GM21825 (cell line): ENCODE measurements at regions not wholly inside any gene's neighbourhood (a gene's known extent, or its start where the extent isn't known, plus 50 kb on each side); places are given as distances from the start of the nearest gene placed in this dataset.
"Not testable (repeated sequence)": the region's sequence is repeated elsewhere in the genome, so short reads cannot be mapped to it uniquely, and the experiment has no call there.

Source experiments
- ATAC-seq: cut with Tn5 transposase; IDR thresholded peaks from one replicate; pipeline ENCODE4 v1.9.1; 2021; ENCODE audit warnings: mild to moderate bottlenecking, moderate library complexity; ENCODE audit not compliant: unreplicated experiment

DNA sequence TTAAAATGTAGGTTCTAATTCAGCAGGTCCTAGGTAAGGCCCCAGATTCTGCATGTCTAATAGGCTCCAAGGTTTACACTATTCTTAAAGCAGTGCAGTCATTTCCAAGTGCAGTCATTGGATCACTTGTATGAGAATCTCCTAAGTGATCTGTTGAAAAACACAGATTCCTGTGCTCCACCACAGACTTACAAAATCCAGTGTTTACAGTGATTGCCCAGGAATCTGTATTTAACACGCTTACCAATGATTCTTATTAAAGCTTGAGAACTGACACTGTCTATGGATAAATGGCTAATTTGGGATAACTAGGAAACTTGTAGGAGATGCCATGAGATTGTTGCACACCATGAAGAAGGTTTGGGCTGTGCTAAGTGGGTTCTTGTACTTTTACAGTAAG, 104.6 kb upstream of the PLEKHG1 start:
- no peak for ATAC-seq

DNA sequence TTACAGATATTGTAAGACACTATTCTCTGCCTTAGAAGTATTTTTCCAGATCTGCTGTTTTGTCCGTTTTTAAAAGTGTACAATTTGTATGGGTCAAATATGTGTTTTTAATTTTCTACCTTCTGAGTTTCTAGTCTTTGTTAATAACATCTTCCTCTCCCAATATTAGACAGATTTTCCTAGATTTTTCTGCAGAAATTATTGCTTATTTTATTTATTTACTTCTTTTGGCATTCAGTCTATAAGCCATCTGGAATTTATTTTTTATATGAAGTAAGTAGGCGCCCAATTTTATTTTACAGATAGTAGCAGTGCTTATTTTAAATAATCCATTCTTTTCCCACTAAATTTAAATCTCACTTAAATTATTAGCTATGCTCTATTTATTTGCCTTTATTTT, 103.1 kb upstream of the PLEKHG1 start:
- ATAC-seq, result no peak

DNA sequence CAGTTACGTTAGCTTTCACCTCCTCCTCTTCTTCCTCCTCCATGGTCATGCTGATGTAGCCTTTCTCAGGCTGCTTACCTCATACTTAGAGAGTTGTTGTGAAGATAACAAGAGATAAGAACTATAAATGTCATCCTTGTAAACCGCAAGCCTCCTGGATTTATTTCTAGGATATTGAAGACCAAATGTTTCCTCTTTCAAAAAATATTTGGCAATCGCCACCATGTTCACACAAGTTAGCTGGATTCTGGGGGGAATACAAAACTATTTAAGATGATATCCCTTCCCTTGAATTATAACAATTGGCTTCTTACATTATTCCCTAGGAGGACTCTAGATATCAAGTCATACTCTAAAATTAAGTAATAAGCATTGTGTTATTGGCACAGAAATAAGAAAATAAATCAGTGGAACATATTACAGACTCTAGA, 99.8 kb upstream of the PLEKHG1 start:
- ATAC-seq, result no peak

DNA sequence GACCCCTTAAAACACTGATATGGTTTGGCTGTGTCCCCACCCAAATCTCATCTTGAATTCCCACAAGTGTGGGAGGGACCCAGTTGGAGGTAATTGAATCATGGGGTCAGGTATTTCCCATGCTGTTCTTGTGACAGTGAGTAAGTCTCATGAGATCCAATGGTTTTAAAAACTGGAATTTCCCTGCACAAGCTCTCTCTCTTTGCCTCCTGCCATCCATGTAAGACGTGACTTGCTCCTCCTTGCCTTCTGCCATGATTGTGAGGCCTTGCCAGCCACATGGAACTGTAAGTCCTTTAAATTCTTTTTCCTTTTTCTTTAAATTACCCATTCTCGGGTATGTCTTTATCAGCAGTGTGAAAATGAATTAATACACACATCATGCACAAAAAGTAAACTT, 99.1 kb upstream of the PLEKHG1 start:
- ATAC-seq, result not testable (repeated sequence)

DNA sequence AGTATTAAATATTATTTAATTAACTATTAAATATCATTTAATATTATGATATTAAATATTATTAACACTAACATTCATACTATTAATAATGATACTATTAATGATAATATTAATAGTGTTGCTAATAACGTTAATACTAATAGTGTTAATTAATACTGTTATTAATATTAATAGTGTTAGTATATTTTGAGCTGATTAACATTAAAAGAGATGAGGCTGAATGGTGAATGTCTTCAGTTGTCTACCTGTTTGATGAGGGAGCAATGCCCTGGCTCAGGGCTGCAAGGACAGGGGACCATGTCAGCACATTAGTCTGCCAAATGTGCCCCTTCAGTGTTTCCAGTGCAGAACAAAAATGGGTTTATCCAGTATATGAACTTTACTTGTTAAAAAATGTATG, 96.6 kb upstream of the PLEKHG1 start:
- no peak for ATAC-seq

DNA sequence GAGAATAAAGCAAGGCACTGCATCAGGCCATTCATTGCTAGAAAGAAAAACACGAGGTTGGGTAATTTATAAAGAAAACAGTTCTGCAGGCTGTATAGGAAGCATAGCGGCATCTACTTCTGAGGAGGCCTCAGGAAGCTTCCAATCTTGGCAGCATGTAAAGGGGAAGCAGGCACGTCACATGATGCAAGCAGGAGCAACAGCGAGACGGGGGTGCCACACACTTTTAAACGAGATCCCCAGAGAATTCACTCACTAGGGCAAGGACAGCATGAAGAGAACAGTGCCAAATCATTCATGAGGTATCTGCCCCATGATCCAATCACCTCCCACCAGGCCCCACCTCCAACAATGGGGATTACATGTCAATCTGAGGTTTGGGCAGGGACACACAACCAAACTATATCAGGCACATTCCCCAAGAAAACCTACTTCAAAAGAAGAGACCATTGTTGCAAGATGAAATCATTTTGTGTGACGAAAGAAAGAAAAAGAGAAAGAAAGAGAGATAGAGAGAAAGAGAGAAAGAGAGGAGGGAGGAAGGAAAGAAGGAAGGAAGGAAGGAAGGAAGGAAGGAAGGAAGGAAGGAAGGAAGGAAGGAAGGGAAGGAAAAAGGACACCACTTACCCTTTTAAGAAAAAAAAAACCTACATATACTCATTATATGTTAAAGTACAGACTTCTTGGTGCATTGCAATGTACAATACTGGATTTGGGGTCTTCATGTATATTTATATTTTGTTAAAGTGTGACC, 95.9 kb upstream of the PLEKHG1 start:
- no peak for ATAC-seq

DNA sequence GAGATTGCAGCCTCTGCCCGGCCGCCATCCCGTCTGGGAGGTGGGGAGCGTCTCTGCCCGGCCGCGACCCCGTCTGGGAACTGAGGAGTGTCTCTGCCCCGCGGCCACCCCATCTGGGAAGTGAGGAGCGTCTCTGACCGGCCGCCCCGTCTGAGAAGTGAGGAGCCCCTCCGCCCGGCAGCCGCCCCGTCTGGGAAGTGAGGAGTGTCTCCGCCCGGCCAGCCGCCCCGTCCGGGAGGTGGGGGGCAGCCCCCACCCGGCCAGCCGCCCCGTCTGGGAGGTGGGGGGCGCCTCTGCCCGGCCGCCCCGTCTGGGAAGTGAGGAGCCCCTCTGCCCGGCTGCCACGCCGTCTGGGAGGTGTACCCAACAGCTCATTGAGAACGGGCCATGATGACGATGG, 92.3 kb upstream of the PLEKHG1 start:
- ATAC-seq, result not testable (repeated sequence)

DNA sequence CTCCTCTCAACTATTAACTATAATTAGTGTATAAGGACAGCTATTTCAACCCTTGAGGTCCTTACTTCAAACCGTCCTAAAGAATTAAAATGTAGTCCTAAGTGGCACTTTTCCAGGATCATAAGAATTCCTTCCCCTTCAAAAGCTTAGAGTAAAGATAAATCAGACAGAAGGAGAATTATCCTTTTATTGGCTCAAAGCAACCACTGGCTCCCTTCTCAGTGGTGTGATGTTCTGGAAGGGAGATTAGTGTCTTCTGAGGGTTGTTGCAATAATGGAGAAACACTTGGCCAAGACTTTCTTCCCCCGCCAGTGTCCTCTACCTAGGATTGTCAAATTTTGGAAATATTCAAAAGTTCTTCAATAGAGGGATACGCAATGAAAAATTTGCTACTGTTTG, 89.1 kb upstream of the PLEKHG1 start:
- ATAC-seq, result no peak

DNA sequence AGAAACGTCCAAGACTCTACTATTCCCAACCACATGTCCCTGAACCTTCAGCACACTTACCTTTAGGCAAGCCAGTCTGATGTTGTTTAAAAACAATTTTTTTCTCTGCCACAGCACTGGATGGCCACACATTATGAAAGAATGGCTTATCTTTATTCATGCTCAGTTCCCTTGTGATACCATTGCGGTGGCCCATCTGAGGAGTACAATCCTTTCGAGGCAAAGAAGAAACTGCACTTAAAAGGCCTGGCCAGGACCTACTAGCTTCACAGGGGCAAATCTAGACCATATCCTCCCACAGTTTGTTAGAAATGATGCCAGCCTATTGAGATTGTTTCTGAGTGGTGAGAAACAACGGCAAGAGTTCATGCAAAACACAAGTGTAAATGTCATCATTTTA, 88.4 kb upstream of the PLEKHG1 start:
- no peak for ATAC-seq

DNA sequence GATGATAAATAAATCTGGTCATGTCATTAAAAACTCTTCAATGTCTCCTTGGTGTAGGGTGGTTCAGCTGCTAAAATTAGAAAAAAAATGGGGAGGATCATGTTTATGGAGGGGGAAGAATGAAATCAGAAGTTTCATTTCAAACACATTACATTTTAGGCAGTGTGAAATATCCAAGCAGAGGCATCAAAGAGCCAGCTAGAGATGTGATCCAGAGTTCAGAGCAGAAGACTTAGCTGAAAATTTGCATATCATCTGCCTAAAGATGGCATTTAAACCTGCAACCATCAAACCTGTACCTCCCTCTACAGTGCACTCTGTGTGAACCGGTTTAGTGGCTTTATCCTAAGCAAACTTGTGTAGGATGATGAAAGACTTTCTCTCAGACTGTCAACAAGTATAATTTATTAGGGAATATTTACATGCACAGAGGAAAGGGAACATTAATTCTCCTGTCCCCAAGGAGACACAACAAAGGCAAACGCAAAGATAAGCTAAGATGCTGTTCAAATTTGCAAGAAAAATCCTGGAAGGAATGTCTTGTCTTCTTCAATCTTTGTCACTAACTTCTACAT, 84.8 kb upstream of the PLEKHG1 start:
- no peak for ATAC-seq

DNA sequence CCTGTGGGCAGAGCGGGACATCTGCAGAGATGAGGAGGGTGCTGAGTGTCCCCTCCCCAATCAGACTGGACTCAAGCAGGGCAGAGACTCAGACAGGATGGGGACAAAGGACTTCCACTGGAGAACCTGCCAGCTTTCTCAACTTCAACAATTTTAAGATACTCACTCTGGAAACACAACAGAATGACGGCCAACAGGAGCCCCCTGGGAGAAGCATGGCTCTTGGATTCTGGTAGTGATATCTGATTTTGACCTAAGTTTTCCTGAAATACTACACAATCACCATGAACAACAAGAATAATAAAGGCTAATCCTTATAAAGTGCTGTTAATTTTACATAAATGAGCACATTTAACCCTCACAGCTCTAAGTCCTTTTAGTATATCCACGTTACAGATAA, 83.5 kb upstream of the PLEKHG1 start:
- no peak for ATAC-seq

DNA sequence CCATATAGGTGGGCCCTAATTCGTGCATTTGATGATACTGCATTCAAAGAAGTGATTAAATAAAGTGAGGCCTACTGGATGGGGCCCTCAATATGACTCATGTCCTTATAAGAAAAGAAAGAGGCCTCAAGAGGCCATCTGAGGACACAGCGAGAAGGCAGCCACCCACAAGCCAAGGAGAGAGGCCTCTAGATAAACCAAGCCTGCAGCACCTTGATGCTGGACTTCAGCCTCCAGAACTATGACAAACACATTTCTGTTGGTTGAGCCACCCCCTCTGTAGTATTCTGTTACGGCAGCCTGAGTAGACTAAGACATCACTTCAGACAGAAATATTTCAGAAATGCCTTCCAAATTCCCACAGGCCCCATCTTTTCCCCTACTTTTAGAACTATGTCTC, 82.5 kb upstream of the PLEKHG1 start:
- ATAC-seq, result no peak

DNA sequence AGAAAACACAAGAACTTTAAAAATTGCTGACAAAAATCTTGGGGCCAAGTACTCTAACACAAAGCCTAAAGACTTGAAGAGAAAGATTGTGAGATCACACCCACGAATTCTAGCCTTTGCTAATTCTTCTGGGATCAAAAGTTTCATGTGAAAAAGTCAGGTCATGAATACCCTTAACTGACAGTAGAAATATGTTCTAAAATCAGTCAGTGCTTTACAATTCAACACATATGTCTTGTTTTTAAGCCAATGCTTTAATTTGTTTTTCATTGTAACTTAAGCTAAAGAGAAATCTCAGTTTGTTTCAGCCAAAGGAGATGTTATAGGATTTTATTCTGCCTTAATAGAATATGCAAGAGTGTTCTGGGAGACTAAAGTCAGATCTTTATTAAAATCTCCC, 78.2 kb upstream of the PLEKHG1 start:
- no peak for ATAC-seq

DNA sequence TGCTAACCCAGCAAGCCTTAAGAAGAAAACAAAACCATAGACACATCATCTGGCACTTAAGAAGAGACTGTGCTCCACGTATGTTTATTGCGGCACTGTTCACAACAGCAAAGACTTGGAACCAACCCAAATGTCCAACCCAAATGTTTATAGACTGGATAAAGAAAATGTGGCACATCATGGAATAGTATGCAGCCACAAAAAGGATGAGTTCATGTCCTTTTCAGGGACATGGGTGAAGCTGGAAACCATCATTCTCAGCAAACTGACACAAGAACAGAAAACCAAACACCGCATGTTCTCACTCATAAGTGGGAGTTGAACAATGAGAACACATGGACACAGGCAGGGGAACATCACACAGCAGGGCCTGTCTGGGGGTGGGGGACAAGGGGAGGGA, 76.5 kb upstream of the PLEKHG1 start:
- not testable (repeated sequence) for ATAC-seq

DNA sequence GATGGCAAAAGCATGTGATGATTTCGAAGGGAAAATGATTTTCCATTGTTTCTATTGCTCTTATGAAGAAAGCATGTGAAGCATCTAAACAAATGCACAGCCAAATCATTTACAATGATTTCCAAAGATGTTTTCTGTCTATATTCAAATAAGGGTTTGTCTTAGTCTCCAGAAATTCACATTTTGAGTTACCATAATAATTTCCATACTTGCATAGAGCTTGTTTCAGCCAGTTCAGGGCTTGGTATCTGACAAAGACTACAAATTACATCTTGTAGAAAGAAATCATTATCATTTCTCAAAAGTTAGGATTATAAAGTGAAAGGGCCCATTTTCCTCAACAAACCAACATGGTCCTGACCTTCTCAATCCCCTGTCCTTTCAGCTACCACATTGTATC, 74.4 kb upstream of the PLEKHG1 start:
- no peak for ATAC-seq

DNA sequence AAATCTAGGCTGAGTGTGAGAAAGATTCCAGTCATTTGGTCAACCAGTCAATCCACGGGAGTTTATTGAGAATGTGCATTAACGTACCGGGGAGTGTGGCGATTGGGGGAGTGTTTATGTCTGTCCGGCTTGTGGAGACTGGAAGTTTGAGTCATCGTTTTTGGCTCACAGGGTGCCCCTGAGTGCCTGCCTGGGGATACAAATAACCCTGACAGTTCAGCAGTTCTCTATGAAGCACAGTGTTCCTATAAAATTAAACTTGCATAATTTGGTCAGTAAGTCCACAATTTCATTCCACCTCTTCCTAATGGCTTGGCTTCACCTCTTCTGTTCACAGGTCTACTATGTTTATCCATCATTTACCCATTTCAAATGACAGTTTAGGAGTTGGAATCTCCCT, 72.6 kb upstream of the PLEKHG1 start:
- ATAC-seq, result no peak

DNA sequence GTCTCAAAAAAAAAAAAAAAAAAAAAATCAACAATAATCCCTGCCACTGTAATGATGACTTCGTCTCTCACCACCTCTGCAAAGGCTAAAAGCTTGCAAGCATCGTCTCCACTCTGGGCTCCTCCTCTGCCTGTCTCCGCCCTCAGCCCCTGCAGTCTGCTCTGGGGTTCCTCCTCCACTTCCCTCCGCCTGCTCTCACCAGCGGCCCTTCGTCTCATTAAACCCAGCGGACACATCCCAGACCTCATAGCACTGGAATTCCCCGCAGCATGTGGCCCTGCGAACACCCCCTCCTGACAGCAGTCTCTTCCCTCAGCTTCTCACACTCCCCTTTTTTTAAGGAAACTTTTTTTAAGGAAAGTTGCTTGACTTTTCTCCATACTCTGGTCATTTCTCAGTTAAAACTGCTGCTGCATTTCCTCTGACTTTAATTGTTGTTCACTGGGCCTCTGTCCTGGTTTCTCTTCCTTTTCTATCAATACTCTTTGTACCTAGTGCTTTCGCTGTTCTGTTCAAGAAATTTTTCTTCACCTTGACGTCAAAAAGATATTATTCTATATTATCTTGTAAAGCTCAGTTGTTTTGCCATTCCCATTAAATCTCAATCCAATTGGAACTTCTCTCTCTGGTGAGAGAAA, 70.9 kb upstream of the PLEKHG1 start:
- ATAC-seq, result no peak

DNA sequence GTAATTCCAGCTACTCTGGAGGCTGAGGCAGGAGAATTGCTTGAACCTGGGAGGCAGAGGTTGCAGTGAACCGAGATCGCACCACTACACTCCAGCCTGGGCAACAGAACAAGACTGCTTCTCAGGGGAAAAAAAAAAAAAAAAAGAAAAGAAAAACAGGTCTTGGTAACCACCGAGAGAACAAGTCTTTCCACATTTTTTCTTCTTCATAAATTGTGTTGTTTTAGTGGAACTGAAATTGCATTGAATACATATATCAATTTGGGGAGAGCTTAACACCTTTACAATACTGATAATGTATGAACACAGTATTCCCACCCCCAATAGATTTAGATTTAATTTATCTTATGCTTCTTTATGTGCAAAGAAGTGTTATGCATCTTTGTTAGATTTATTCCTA, 70.0 kb upstream of the PLEKHG1 start:
- ATAC-seq, result no peak

DNA sequence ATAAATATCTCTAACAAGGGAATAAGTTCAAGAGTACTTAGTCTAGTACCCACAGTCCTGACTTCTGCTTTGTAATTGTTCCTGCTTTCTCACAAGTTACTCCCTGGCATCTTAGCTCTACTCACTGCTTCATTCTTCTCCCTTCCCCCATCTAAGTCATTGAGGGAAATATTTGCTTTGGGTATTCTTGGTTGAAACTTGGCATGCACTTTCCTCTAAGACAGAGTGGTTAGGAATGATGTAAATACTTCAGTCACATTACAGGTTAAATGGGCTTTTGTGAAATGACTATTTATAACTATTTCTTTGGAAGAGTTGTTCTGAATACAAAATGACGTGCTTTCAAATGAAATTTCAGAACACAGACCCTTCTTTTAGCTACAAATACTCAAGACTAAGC, 67.7 kb upstream of the PLEKHG1 start:
- no peak for ATAC-seq

DNA sequence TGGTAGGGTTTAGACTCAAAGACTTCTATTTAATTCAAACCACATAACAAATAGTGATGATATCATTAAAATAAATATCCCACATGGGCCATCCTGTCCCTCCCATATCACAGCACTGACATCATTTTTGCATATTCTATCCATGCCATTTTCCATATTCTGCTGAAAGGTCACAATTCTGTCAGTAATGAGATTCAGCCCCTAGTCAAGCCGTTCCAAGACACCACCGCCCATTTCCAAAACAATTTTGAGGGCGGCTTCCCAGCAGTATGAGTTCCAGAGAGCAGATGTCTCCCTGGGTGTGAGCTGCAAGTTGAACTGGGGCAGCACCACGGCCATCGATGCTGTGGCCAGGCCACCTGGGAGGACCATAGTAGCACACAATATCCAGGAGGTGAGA, 65.1 kb upstream of the PLEKHG1 start:
- no peak for ATAC-seq

DNA sequence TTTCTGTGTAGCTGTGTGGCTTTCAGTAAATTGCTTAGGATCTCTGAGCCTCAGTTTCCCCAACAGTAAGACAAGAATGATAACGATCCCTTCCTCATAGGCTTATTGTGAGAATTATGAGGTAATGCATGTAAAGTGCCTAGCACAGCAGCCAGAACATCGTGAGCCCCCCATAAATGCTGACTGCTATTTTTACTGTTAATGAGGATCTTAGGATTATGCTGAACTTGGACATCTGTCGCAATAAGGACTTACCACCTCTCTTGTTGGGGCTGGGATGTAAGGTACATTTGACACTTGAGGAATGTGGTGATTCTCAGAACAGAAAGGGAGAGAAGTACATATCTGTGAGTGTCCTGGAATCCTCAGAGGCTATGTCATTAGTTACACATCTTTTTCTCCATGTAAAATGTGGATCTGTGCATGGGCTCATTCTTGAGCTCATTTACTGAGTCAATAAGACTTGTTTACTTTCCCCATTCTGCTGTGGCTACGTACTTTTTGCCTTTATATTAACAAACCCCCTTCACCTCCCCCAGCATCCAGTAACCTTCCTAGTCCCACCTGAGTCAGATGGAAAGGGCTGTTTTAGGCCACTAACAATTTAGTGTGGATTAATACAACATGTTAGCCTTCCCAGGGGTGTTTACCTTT, 64.4 kb upstream of the PLEKHG1 start:
- no peak for ATAC-seq

DNA sequence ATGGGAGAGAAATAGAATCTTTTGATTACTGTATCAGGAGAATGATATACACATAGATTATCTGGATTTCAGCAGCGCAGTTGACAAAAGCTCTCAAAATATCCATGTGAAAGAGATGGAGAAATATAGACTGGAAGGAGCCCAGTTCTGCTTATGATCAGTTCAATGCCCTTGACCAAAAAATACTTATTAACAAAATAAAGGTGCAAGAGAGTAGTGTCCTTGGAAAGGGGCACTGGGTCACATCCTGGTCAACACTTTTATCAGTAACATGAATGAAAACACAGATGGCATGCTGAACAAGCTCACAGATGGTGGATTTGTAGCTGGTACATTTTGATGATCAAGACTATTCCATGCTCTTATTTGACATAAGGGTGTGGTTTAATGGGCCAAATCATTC, 63.9 kb upstream of the PLEKHG1 start:
- ATAC-seq, result no peak
